HG03378 (cell line): ENCODE measurements at regions not wholly inside any gene's neighbourhood (a gene's known extent, or its start where the extent isn't known, plus 50 kb on each side); places are given as distances from the start of the nearest gene placed in this dataset.

Source experiments
- ATAC-seq: cut with Tn5 transposase; IDR thresholded peaks from one replicate; pipeline ENCODE4 v1.9.1; 2021; ENCODE audit warnings: mild to moderate bottlenecking, moderate library complexity; ENCODE audit not compliant: unreplicated experiment

DNA sequence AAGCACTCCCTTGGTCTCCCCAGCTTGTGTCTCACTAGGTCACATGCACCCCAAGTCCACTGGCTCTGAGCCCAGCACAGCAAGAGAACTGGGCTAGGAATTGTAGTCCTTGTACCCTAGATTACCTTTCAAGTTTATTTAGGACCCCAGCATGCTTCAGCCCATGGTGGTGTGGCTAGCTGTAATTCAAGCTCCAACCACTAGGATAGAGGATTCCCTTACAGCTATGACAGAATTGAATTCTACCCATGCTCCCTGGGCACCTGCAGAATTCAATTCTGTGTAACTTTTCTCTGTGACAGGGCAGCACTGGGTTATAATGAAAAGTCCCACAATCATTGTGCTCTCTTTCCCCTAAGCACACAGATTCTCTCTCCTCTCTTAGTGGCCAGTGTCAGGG, 253.8 kb upstream of the DMD start:
- ATAC-seq, result no peak

DNA sequence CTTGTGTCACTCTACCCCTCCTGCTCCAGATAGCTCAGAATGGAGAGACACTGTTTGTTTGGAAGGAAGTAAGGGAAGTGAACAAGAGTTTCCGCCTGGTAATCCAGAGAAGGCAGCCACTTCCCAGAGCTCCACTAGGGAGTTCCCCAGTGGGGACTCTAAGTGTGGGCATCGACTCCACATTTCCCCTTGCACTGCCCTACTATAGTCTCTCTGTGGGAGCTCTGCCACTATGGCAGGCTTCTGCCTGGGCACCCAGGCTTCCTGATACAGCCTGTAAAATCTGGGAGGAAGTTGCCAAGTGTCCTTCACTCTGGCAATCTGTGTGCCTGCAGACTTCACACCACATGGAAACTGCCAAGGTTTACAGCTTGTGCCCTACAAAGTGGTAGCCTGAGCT, 245.8 kb upstream of the DMD start:
- ATAC-seq, result no peak

DNA sequence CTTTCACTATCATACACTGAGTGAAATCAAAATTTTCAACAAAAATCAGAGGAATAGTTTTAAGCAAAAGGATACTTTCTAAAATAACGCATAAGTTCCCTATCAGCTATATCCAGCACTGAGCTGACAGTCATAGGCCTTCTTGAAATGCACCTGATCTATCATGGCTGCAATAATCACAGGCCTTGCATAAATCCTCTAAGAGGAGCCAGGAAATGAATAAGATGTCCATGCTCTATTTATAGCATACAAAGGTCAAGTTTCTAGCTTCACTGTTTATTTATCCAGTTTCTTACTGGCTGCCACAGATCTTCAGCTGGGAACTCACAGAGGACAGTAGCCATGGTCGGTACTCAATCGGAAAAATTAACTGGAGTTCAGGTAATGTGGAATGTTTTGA, 235.9 kb upstream of the DMD start:
- ATAC-seq, result no peak

DNA sequence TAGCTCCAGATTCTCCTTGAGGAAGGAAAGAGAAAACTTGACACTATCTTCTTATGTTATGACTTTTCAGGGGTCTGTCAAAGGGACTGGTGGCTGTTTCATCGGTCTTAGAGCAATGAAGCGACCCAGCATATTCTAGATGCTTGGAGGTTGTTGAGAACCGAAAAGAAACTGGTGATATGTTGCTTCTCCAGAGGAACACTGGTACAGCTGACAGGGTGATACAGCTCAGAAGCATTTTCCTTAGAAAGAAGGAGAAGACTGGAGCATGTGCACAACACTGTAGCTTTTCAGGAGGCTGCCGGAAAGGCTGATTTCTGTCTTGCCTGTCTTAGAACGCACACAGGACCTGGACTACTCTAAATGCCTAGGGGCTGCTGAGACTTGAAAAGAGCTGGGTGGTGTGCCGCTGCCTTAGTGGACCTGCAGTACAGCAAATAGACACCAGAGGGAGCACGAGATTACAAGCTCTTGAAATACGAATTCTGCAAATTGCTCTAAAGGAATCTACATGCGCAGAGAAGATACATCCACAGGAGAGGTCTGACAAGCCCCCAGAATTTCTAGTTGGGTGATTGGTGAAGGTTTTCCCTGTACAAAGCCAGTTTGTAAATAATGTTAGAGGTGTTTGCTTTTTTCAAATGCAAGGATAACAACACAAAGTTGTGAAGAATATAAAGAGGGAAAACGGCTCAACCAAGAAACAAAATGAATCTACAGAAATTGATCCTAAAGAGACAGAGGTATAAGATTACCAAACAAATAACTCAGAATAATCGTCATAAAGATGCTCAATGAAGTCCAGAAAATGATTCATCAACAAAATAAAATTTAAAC, 223.1 kb upstream of the DMD start:
- peak; percentile 71 for ATAC-seq

DNA sequence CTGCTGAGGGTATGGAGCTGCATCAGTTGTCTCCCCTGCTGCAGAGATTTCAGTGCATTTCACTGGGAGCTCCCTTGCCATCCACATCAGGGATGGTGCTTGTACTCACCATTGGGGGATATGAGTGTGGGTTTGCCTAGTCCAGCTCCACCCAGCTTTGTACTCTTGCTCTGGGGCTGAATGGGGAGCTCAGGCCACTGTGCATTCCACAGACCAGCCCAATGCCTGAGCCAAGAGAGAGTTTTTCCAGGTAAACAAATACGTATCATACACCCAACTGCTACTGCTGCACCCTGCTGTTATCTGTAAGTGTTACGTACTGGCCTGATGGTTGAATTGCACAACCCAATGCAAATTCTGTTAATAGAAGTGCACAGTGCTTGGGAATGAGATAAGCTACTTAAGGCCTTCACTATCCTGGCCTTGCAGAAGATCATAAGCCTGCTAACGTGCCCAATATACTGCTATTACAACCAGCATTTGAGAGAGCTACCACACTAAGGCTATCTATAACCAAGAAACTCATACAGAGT, 205.0 kb upstream of the DMD start:
- ATAC-seq, result no peak

DNA sequence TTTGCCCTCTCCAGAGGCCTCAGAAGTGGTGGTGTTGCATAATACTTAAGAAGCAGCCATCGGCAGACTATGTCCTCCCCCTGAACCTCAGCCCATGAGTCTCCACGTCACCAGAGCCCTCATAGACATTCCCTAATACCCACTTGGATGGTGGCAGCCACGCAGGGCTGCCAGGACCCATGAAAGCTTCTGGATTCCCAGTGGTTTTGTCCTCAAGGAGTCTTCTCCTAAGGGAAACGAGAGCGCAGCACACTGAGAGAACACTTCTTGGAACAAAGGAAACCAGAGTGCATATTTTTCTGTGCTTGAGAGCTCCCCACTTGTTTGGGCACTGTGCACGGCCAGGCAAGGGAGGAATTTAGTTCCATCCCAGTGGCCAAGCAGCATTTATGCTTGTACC, 204.1 kb upstream of the DMD start:
- ATAC-seq, result no peak

DNA sequence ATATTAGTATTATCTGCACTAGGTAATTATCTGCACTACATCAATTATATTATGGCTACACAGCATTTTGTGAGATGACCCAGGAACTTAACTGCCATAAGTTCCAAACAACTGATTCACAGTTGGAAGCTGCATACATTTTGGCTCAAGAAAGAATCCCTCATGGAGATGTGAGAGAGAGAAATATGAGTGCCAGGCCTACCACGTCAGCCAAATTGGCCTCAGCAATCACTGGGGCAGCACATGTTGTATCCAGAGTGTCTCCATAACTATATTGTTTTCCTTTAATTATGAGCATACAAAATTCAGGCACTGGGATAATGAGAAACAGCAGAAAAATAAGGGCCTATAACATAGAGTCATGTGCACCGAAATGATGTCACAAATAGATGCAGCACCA, 174.2 kb upstream of the DMD start:
- ATAC-seq, result no peak

DNA sequence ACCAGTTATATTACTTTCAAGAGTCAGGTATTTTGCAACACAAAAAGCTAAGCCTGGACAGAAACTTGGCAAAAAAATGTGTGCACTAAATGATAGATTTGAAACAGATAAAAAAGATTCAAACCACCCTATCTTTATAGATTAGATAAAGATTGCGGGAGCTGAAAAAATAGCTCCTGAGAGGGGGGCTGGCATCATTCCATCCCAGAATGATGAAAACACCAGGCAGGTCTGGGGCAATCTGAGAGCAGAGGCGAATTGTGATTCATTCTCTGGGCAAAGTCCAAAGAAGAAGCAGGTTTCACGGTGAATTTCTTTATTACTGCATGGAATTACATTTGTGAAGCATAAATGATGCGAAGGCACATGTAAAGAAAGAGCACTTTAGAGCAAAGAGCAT, 168.5 kb upstream of the DMD start:
- ATAC-seq, result no peak

DNA sequence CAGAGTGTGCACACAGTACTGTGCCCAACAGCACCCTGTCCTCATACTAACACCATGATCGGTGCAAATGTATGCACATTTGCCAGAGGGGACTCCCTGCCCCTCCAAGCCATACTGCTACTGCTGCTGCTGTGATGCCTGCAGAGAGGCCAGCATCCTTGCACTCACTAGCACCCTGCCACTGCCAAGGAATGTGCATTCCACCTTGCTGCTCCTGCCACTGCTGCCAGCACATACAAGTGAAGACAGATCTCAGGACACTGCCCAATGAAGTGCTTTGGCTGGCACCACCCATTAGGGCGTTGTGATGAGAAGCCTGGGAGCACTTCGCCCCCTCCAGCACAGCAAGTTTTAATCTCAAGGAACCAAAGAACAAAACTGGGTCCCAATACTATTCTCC, 146.3 kb upstream of the DMD start:
- no peak for ATAC-seq

DNA sequence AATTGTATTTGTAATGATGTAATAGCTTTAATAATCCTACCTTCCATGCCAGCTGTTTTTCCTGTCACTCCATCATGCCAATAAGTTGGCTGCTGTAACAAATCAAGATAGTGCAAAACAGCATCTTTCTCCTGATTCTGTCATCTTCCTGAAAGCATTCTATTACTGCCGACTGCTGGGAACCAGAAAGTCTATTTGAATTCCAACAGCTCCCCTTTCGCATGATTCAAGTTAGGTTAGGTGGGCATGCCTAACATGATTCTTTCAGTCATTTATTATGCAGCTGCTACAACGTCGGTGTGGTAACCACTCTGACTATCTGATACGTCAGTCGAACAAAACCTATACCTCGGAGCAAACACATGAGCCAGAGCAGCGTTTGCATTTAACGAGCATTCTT, 127.9 kb upstream of the DMD start:
- ATAC-seq, result no peak

DNA sequence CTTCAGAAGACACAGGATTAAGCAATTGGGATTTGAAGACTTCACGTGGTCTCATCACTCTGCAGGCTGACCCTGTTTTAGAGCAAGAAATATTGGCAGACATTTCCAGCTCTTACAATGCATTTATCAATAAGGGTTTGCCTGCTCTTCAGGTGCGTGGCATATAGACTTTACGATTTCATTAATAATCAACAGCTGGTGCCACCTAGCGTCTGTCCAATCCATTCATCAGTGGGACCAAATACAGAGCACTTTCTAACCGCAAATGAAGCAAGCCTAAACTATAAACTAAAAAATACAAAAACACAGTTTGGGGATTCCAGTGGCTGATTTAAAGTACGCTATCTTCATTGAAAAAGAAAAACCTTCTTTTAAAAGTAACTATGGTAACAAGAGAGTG, 125.4 kb upstream of the DMD start:
- ATAC-seq, result peak; percentile 56

DNA sequence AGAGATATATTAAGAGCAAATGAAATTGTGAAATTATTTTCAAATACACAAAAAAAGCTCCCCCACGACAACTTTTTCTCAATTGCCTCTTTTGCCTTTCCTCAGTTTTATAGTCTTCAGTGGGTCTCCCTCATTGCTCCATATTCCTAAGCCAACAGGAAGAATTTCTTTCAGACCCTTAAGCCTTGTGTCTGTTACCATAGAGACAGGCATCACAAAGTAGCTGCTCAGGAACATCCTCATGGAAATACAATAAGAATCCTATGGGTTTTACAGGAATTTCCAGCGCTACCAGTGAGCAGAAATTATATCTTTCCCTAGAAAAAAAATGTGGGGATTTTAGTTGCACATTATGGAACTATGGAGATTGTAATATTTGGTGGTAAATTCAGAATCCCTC, 121.9 kb upstream of the DMD start:
- no peak for ATAC-seq

DNA sequence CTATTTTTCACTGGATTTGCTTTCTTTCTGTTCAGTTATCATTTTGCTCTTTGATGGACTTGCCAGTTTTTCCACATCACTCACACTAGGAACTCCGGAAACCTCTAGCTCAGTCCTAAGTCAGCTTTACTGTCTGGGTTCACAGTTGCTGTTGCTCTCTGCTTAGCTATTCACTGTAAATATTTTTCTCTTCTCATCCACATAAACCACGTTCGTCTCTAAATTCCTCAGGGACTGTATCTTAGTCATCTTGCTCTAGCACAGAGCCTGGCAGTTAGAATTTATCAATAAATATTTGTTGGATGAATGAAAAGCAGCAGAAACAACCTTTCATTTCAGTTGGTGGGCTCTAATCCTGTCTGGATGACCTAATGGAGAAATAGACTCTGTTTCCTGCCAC, 119.4 kb upstream of the DMD start:
- ATAC-seq, result no peak

DNA sequence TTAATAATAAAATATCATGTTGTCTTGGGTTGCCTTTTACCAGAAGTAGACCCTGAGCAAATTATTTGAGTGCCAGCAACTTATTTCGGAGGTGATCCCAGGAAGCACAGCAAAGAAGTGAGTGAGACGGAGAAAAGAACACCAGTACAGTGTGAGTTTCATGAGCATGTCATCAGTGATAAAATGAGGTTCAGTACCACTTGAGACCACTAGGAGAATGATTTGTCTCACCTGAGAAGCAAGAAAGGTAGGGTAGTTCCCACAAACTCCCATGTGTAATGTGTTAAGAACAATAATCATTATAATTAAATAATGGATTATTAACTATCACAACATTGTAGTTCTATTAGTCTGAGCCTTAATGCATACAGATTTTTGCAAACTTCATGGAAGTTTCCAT, 112.8 kb upstream of the DMD start:
- no peak for ATAC-seq

DNA sequence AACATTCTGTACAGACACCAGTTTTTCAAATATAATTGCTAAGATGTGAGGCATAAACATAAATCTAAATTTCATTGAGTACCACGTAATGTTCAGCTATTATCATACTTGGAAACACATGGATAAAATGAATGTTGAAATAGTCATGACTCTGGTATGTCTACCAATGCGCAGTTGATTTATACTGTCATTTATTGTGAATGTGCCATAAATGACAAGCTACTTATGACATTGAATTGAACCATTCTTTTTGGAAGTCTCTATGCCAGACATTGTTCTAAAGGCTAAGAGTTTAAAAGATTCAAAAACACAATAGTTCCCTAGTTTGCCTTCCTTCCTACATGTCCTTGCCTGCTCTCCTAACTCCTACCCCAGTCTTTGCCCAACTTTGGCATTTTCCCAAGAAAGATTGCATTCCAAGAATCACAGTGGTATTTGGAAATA, 96.6 kb upstream of the DMD start:
- ATAC-seq, result no peak

DNA sequence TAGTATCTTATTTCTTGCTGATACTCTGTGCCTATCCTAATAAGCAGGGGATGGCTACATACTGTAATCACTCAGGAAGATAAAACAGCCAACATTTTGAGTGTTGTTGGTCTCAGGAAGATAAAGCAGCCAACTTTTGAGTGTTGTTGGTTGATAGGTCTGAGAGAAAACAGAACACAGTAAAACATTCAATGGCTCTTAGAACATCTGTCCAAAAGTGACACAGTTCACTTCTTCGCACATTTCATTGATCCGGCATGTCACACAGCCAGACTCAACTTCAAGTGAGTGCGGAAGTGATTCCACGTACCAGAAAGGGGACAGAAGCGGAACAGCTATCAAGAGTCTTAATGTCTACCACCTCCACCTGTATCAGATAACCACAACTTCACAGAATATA, 87.3 kb upstream of the DMD start:
- ATAC-seq, result no peak

DNA sequence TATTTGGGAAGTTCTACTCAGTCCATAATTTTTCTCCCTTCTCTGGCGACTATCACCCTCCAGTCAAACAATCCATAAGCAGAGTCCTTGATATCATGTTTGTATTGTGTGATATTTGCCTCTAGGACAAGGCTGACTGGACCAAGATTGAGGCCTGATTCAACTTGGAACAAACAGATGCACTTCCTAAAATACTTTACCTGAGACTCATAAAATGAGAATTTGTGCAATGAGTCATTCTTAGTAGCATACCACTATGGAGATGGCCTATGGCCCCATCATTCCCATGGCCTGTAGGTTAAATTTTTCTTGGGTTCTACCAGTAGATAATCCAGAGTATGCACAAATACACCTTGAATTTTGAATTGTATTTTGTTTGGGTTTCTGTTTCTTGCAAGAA, 74.2 kb upstream of the DMD start:
- ATAC-seq, result no peak

DNA sequence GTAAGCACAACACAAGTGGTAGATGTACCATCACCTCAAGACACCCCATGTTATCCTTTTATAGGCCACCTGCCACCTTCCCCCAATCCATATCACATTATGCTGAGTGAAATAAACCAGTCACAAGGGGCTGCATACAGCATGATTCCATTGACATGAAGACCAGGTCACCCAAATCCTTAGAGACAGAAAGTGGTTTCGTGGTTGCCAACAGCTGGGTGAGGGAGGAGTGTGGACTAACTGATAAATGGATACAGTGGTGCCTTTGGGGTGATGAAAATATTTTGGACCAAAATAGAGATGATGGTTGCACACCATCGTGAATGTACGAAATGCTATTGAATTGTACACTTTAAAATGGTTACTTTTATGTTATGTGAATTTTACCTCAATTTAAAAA, 65.7 kb upstream of the DMD start:
- ATAC-seq, result no peak

DNA sequence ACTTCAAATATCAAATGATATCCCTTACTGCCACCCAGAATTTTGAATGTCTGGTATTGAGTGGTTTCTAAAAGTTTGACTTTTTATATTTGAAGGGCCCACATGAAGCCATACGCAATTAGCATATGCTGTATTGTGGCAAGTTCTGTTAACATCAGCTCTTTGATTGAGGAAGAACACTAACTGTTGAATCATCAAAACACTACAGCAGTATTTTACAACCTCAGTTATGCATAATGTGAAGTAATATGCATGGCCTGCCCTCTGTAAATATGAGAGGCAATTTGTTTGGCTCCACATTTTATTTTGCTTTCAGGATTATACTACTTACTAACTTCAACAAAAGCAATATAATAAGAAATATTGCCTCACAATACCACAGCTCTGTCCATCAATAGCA, 62.2 kb upstream of the DMD start:
- ATAC-seq, result no peak

DNA sequence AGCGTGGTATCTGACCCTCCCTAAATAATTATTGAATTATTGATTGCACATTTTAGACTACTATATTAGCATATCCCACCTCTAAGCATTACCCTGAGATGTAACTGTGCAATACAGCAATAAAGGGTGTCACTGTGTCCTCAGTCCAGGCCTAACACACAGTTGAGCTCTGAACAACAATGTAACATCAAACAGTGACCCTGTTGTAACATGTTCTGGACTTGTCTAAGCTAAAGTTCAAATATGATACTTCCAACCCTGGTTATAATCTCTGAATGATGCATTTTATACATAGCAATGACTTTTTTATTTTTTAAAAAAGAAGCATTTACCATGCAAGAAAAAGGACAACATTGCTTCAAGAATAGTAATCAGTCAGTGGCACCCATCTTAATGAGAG, 61.6 kb upstream of the DMD start:
- no peak for ATAC-seq
